ENCODE measurements at regions not wholly inside any gene's neighbourhood (a gene's known extent, or its start where the extent isn't known, plus 50 kb on each side); places are given as distances from the start of the nearest gene placed in this dataset.

GRCh38 chr6:47416396-47417345 lies 60.9 kb upstream of the CD2AP start:
- intact Hi-C loops (cut with DNase I; ENCODE audit: low total_unique reads) = no loop called here
- no peak for TF ChIP-seq POLR2A (IDR thresholded peaks at IDR 0.05)
- no peak for TF ChIP-seq CTCF (IDR thresholded peaks at IDR 0.05)
- TF ChIP-seq POLR2AphosphoS5 (IDR thresholded peaks at IDR 0.05) = no peak
- no peaks in the 10 kb centered on the region for H3K4me1 ChIP-seq
- no peaks in the 10 kb centered on the region for H3K27me3 ChIP-seq
- no peak for DNase-seq (ENCODE audit: low spot score in 2 of 2)
- no peaks in the 10 kb centered on the region for H3K9me3 ChIP-seq
- H3K36me3 ChIP-seq = no peaks in the 10 kb centered on the region
- H3K4me3 ChIP-seq = no peak overlapping the region
- H3K27ac ChIP-seq = no peak overlapping the region

- Histone ChIP-seq H3K36me3 (no peaks in the 10 kb centered on the region), H3K4me3 (no peak overlapping the region), H3K4me1 (no peaks in the 10 kb centered on the region), H3K27me3 (no peaks in the 10 kb centered on the region), H3K9me3 (no peaks in the 10 kb centered on the region), H3K27ac (no peak overlapping the region)
- intact Hi-C loops (cut with DNase I; ENCODE audit: low total_unique reads) = no loop called here
- DNase-seq (ENCODE audit: low spot score in 2 of 2) = no peak
- TF ChIP-seq POLR2A (IDR thresholded peaks at IDR 0.05) (no peak), POLR2AphosphoS5 (IDR thresholded peaks at IDR 0.05) (no peak), CTCF (IDR thresholded peaks at IDR 0.05) (no peak)
Observed at GRCh38 chr6:47419621-47420020, 58.0 kb upstream of the CD2AP start.

GRCh38 chr6:47420394-47421371 lies 56.9 kb upstream of the CD2AP start:
- no peaks in the 10 kb centered on the region for H3K9me3 ChIP-seq
- TF ChIP-seq POLR2AphosphoS5 (IDR thresholded peaks at IDR 0.05) (no peak), CTCF (IDR thresholded peaks at IDR 0.05) (no peak), POLR2A (IDR thresholded peaks at IDR 0.05) (no peak)
- no peak overlapping the region for H3K27ac ChIP-seq
- DNase-seq (ENCODE audit: low spot score in 2 of 2) = no peak
- H3K4me1 ChIP-seq = no peaks in the 10 kb centered on the region
- no peak overlapping the region for H3K4me3 ChIP-seq
- no peaks in the 10 kb centered on the region for H3K27me3 ChIP-seq
- intact Hi-C loops (cut with DNase I; ENCODE audit: low total_unique reads) = no loop called here
- H3K36me3 ChIP-seq = no peaks in the 10 kb centered on the region

- Histone ChIP-seq H3K36me3 (no peaks in the 10 kb centered on the region), H3K9me3 (no peaks in the 10 kb centered on the region), H3K27me3 (no peaks in the 10 kb centered on the region), H3K27ac (no peak overlapping the region), H3K4me3 (no peak overlapping the region), H3K4me1 (no peaks in the 10 kb centered on the region)
- no peak for DNase-seq (ENCODE audit: low spot score in 2 of 2)
- intact Hi-C loops (cut with DNase I; ENCODE audit: low total_unique reads) = no loop called here
- TF ChIP-seq CTCF (IDR thresholded peaks at IDR 0.05) (no peak), POLR2AphosphoS5 (IDR thresholded peaks at IDR 0.05) (no peak), POLR2A (IDR thresholded peaks at IDR 0.05) (no peak)
Observed at GRCh38 chr6:47423079-47423478, 54.5 kb upstream of the CD2AP start.

All from breast epithelium (tissue), 4 donors.